GM23338 (cell line): ENCODE measurements at regions not wholly inside any gene's neighbourhood (a gene's known extent, or its start where the extent isn't known, plus 50 kb on each side); places are given as distances from the start of the nearest gene placed in this dataset.

Experiments
- EZH2 ChIP-seq: fragments of 200-600 bp; sonication (generic); IDR thresholded peaks from one replicate; pipeline ENCODE4 v1.8.0; 2017; ENCODE audit warnings: antibody characterized with exemption, mild to moderate bottlenecking, low read depth; ENCODE audit not compliant: unreplicated experiment
- EZH2phosphoT487 ChIP-seq: fragments of 200-600 bp; sonication (generic); IDR thresholded peaks from one replicate; pipeline ENCODE4 v1.8.1; 2018; ENCODE audit warnings: antibody characterized with exemption; ENCODE audit not compliant: unreplicated experiment
- JUNB ChIP-seq: IDR thresholded peaks from one replicate; pipeline ENCODE4 v1.6.1; 2016; ENCODE audit warnings: antibody characterized with exemption; ENCODE audit not compliant: unreplicated experiment
- POLR2AphosphoS5 ChIP-seq: IDR thresholded peaks from 2 replicates; pipeline ENCODE4 v1.6.1; 2016; ENCODE audit warnings: antibody characterized with exemption, low read depth
- STAT1 ChIP-seq: IDR thresholded peaks from one replicate; pipeline ENCODE4 v1.6.1; 2016; ENCODE audit warnings: antibody characterized with exemption; ENCODE audit not compliant: unreplicated experiment
- ZNF114 ChIP-seq: fragments of 250-450 bp; sonication (Bioruptor Pico); IDR thresholded peaks from 2 replicates; pipeline ENCODE4 v1.5.0; 2020; ENCODE audit warnings: mild to moderate bottlenecking, moderate library complexity
- TF ChIP-seq, protein P1 (sequence below): fragments of 250-450 bp; sonication (Bioruptor Pico); IDR thresholded peaks from 2 replicates; pipeline ENCODE4 v1.5.0; 2020; ENCODE audit warnings: mild to moderate bottlenecking, moderate library complexity
- TF ChIP-seq, protein P2 (sequence below): IDR thresholded peaks from 2 replicates; pipeline ENCODE4 v1.6.1; 2016; ENCODE audit warnings: antibody characterized with exemption
- TF ChIP-seq, protein P3 (sequence below), 2 experiments: fragments of 200-600 bp in 1 of 2; sonication (generic) in 1 of 2; conservative IDR thresholded peaks; 2 replicates each; pipeline versions ENCODE4 v1.5.1 to v1.6.1; 2016 to 2017; ENCODE audit warnings: antibody characterized with exemption in 2 of 2, low read depth in 2 of 2, mild to moderate bottlenecking in 2 of 2, moderate library complexity in 1 of 2

DNA sequence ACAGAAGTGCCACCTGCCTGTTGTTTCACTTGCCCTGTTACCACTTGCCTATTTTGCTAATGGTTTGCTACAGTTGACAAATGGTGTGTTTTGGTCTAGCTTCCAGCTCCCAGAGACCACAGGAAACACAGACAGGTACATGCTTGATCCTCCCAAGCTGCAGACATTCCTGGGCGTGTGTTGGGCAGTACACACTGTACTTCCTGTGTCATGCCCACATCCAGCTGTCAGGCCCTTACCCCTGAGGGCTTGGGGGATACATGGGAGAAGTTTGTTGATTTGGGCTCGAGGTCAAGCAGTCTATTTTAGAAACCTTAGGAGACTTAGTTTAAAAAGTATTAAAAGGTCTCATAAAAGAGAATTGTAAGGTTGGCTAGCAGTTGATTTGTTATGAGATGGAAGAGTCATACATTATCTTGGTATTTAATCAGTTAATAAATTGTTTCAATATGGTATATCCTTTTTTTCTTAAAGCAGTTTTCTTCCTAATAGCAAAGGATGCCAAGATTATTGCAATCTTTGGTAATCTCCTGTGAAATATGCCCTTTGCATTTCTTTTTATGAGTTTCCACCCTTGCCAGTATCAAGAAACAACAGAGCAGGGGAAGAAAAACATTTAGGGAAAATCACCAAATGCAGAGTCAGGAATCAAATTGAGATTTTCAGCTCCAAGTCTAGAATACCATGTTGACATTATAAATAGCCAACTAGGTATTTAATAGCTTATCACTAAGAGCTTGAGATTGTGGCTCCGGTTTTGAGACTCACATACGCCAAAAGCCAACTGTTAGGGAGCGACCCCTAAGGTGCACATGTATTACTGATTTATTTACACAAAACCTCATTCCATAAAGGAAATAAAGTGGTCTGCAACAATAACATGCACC lies 52.3 kb upstream of the CD180 start (continued):
- TF ChIP-seq, protein P1, sequence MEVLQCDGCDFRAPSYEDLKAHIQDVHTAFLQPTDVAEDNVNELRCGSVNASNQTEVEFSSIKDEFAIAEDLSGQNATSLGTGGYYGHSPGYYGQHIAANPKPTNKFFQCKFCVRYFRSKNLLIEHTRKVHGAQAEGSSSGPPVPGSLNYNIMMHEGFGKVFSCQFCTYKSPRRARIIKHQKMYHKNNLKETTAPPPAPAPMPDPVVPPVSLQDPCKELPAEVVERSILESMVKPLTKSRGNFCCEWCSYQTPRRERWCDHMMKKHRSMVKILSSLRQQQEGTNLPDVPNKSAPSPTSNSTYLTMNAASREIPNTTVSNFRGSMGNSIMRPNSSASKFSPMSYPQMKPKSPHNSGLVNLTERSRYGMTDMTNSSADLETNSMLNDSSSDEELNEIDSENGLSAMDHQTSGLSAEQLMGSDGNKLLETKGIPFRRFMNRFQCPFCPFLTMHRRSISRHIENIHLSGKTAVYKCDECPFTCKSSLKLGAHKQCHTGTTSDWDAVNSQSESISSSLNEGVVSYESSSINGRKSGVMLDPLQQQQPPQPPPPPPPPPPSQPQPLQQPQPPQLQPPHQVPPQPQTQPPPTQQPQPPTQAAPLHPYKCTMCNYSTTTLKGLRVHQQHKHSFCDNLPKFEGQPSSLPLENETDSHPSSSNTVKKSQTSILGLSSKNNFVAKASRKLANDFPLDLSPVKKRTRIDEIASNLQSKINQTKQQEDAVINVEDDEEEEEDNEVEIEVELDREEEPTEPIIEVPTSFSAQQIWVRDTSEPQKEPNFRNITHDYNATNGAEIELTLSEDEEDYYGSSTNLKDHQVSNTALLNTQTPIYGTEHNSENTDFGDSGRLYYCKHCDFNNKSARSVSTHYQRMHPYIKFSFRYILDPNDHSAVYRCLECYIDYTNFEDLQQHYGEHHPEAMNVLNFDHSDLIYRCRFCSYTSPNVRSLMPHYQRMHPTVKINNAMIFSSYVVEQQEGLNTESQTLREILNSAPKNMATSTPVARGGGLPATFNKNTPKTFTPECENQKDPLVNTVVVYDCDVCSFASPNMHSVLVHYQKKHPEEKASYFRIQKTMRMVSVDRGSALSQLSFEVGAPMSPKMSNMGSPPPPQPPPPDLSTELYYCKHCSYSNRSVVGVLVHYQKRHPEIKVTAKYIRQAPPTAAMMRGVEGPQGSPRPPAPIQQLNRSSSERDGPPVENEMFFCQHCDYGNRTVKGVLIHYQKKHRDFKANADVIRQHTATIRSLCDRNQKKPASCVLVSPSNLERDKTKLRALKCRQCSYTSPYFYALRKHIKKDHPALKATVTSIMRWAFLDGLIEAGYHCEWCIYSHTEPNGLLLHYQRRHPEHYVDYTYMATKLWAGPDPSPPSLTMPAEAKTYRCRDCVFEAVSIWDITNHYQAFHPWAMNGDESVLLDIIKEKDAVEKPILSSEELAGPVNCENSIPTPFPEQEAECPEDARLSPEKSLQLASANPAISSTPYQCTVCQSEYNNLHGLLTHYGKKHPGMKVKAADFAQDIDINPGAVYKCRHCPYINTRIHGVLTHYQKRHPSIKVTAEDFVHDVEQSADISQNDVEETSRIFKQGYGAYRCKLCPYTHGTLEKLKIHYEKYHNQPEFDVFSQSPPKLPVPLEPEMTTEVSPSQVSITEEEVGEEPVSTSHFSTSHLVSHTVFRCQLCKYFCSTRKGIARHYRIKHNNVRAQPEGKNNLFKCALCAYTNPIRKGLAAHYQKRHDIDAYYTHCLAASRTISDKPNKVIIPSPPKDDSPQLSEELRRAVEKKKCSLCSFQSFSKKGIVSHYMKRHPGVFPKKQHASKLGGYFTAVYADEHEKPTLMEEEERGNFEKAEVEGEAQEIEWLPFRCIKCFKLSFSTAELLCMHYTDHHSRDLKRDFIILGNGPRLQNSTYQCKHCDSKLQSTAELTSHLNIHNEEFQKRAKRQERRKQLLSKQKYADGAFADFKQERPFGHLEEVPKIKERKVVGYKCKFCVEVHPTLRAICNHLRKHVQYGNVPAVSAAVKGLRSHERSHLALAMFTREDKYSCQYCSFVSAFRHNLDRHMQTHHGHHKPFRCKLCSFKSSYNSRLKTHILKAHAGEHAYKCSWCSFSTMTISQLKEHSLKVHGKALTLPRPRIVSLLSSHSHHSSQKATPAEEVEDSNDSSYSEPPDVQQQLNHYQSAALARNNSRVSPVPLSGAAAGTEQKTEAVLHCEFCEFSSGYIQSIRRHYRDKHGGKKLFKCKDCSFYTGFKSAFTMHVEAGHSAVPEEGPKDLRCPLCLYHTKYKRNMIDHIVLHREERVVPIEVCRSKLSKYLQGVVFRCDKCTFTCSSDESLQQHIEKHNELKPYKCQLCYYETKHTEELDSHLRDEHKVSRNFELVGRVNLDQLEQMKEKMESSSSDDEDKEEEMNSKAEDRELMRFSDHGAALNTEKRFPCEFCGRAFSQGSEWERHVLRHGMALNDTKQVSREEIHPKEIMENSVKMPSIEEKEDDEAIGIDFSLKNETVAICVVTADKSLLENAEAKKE (CRISPR knock-in tag) = no peak
- TF ChIP-seq STAT1 (no peak), EZH2 (no peak), POLR2AphosphoS5 (no peak), ZNF114 (no peak), JUNB (no peak), EZH2phosphoT487 (no peak)
- TF ChIP-seq, protein P2, sequence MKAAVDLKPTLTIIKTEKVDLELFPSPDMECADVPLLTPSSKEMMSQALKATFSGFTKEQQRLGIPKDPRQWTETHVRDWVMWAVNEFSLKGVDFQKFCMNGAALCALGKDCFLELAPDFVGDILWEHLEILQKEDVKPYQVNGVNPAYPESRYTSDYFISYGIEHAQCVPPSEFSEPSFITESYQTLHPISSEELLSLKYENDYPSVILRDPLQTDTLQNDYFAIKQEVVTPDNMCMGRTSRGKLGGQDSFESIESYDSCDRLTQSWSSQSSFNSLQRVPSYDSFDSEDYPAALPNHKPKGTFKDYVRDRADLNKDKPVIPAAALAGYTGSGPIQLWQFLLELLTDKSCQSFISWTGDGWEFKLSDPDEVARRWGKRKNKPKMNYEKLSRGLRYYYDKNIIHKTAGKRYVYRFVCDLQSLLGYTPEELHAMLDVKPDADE = no peak
- TF ChIP-seq, protein P3, sequence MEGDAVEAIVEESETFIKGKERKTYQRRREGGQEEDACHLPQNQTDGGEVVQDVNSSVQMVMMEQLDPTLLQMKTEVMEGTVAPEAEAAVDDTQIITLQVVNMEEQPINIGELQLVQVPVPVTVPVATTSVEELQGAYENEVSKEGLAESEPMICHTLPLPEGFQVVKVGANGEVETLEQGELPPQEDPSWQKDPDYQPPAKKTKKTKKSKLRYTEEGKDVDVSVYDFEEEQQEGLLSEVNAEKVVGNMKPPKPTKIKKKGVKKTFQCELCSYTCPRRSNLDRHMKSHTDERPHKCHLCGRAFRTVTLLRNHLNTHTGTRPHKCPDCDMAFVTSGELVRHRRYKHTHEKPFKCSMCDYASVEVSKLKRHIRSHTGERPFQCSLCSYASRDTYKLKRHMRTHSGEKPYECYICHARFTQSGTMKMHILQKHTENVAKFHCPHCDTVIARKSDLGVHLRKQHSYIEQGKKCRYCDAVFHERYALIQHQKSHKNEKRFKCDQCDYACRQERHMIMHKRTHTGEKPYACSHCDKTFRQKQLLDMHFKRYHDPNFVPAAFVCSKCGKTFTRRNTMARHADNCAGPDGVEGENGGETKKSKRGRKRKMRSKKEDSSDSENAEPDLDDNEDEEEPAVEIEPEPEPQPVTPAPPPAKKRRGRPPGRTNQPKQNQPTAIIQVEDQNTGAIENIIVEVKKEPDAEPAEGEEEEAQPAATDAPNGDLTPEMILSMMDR (conservative IDR thresholded peaks at IDR 0.05; ENCODE audit: low read depth in 2 of 2) = no peak
